ENCODE measurements at regions not wholly inside any gene's neighbourhood (a gene's known extent, or its start where the extent isn't known, plus 50 kb on each side); places are given as distances from the start of the nearest gene placed in this dataset.
A peak's percentile ranks its signal among the peaks of the same experiment; 100 is the strongest.
"Not testable (repeated sequence)": the region's sequence is repeated elsewhere in the genome, so short reads cannot be mapped to it uniquely, and the experiment has no call there.

- in situ Hi-C loops (cut with MboI; ENCODE audit: low pct_unique_long_range_greater_than_20kb in 2 of 9, low sequenced_read_pairs in 9 of 9, unreplicated experiment in 9 of 9), result no loop called here
- H3K4me1 ChIP-seq (replicated peaks in 1 of 2), result no peaks in the 10 kb centered on the region
- no peak overlapping the region for H3K4me3 ChIP-seq
- no peak overlapping the region for H3K27ac ChIP-seq
- ATAC-seq (replicated peaks in 6 of 8), result no peak
Observed at GRCh38 chr2:182530636-182531035, 103.8 kb upstream of the PDE1A start.

GRCh38 chr2:182540252-182540651, 113.4 kb upstream of the PDE1A start:
- no peak for ATAC-seq (replicated peaks in 6 of 8)
- WGBS, 10 experiments, result 20 to 100% (median 62%) methylated on average over 1 of the region's 1 CpG; no CpG with 5 or more reads in 6 of the 10 experiments
- Histone ChIP-seq H3K4me1 (replicated peaks in 1 of 2) (no peaks in the 10 kb centered on the region), H3K4me3 (no peak overlapping the region), H3K27ac (no peak overlapping the region)
- in situ Hi-C loops (cut with MboI; ENCODE audit: low pct_unique_long_range_greater_than_20kb in 2 of 9, low sequenced_read_pairs in 9 of 9, unreplicated experiment in 9 of 9), result no loop called here

DNA sequence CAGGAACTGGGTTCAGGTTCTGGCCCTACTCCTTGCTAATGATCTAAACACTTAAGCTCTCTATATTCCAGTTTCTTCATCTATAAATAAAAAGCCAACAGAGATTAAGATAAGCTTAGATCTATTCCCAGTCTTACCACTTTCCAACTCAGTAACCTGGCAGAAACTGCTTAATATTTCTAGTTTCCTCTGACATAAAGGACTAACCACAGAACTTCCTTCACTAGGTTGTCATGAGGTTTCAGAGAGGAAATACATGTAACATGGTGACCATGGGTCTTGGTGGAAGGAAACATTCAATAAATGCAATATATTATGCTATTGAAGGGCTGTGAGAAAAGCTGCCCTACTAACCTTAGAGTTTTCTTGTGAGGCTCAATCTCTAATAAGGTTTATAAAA, 114.4 kb upstream of the PDE1A start:
- Histone ChIP-seq H3K4me1 (replicated peaks in 1 of 2) (no peaks in the 10 kb centered on the region), H3K27ac (no peak overlapping the region), H3K4me3 (no peak overlapping the region)
- in situ Hi-C loops (cut with MboI; ENCODE audit: low pct_unique_long_range_greater_than_20kb in 2 of 9, low sequenced_read_pairs in 9 of 9, unreplicated experiment in 9 of 9), result no loop called here
- no peak for ATAC-seq (replicated peaks in 6 of 8)

GRCh38 chr2:182542501-182543258, 115.8 kb upstream of the PDE1A start:
- WGBS, 10 experiments, result 68 to 97% (median 90%) methylated on average over 4 to 6 of the region's 6 CpGs; no CpG with 5 or more reads in 1 of the 10 experiments
- Histone ChIP-seq H3K4me3 (no peak overlapping the region), H3K4me1 (replicated peaks in 1 of 2) (no peaks in the 10 kb centered on the region), H3K27ac (no peak overlapping the region)
- no peak for ATAC-seq (replicated peaks in 6 of 8)
- in situ Hi-C loops (cut with MboI; ENCODE audit: low pct_unique_long_range_greater_than_20kb in 2 of 9, low sequenced_read_pairs in 9 of 9, unreplicated experiment in 9 of 9), result no loop called here

GRCh38 chr2:182543741-182544525, 117.1 kb upstream of the PDE1A start:
- Histone ChIP-seq H3K4me3 (no peak overlapping the region), H3K27ac (no peak overlapping the region), H3K4me1 (replicated peaks in 1 of 2) (peaks cover 0 to 3% of the 10 kb centered on the region in 2 donors)
- no peak for ATAC-seq (replicated peaks in 6 of 8)
- 31 to 100% (median 85%) methylated on average over 1 to 3 of the region's 3 CpGs for WGBS, 10 experiments
- in situ Hi-C loops (cut with MboI; ENCODE audit: low pct_unique_long_range_greater_than_20kb in 2 of 9, low sequenced_read_pairs in 9 of 9, unreplicated experiment in 9 of 9), result no loop called here

GRCh38 chr2:182545420-182546167, 118.8 kb upstream of the PDE1A start:
- Histone ChIP-seq H3K4me1 (replicated peaks in 1 of 2) (peaks cover 0 to 3% of the 10 kb centered on the region in 2 donors), H3K27ac (no peak overlapping the region), H3K4me3 (no peak overlapping the region)
- in situ Hi-C loops (cut with MboI; ENCODE audit: low pct_unique_long_range_greater_than_20kb in 2 of 9, low sequenced_read_pairs in 9 of 9, unreplicated experiment in 9 of 9), result no loop called here
- 57 to 100% (median 93%) methylated on average over 1 to 3 of the region's 3 CpGs for WGBS, 10 experiments
- peak in 1 of 8 experiments; percentile 19 for ATAC-seq (replicated peaks in 6 of 8)

DNA sequence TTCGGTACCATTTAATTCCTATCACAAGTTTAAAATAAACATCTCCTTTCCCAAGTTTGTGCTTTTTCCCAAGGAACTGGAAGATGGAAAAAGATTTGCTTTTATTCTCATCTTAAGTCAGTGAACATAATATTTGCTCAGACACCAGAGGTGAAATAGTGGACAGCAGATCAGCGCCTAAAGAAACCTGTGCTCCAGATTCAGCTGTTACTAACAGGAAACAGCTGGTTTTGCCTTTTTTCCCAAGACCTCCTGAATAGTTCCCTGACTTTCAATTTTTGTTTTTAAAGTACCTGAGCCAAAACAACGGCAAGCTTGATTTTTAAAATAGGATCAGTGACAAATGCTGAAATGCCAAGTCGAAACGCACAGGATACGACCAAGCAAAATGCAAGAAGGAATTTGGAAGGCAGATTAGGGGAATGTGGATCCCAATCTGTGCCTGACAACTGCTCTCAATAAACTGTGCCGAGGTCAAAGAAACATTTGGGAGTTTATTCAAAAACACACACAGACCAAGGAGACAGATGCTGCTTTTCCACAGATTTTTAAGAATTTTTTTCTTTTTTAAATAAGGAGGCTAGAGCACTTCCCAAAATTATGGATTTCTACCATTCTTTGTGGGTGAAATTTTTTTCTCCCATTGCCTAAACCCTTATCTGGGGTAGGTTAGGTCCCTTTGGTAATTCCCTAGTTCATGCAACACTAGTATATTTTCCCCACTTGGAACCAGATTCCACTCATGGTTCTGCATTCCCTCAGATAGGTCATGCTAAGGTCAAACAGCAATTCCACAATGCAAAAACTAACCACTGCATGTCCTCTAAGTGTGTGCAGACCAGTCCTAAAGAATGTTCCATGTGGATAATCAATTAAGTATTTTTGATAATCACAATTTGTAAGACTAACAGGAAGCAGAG, 121.5 kb upstream of the PDE1A start:
- peaks cover 0 to 7% of the 10 kb centered on the region in 2 donors for H3K4me1 ChIP-seq (replicated peaks in 1 of 2)
- in situ Hi-C loops (cut with MboI; ENCODE audit: low pct_unique_long_range_greater_than_20kb in 2 of 9, low sequenced_read_pairs in 9 of 9, unreplicated experiment in 9 of 9), result no loop called here
- WGBS, 10 experiments, result 22 to 79% (median 65%) methylated on average over 2 to 7 of the region's 7 CpGs
- H3K27ac ChIP-seq, result no peak overlapping the region
- ATAC-seq (replicated peaks in 6 of 8), result no peak
- no peak overlapping the region for H3K4me3 ChIP-seq

GRCh38 chr2:182550234-182550633, 123.4 kb upstream of the PDE1A start:
- peaks cover 0 to 7% of the 10 kb centered on the region in 2 donors for H3K4me1 ChIP-seq (replicated peaks in 1 of 2)
- WGBS, 10 experiments, result 22 to 100% (median 86%) methylated on average over 1 to 4 of the region's 4 CpGs; no CpG with 5 or more reads in 1 of the 10 experiments
- in situ Hi-C loops (cut with MboI; ENCODE audit: low pct_unique_long_range_greater_than_20kb in 2 of 9, low sequenced_read_pairs in 9 of 9, unreplicated experiment in 9 of 9), result no loop called here
- no peak overlapping the region for H3K4me3 ChIP-seq
- H3K27ac ChIP-seq, result no peak overlapping the region
- ATAC-seq (replicated peaks in 6 of 8), result no peak

- H3K27ac ChIP-seq; H3K4me1 ChIP-seq (replicated peaks in 1 of 2); H3K4me3 ChIP-seq; in situ Hi-C loops (cut with MboI; ENCODE audit: low pct_unique_long_range_greater_than_20kb in 2 of 9, low sequenced_read_pairs in 9 of 9, unreplicated experiment in 9 of 9): not testable (repeated sequence)
- peak in 5 of 8 experiments; percentile 35 to 80 (median 68) for ATAC-seq (replicated peaks in 6 of 8)
- WGBS, 10 experiments, result 53 to 100% (median 90%) methylated on average over 1 to 3 of the region's 5 CpGs; no CpG with 5 or more reads in 3 of the 10 experiments
Observed at GRCh38 chr2:182552232-182552631, 125.4 kb upstream of the PDE1A start.

GRCh38 chr2:182552785-182553184, 125.9 kb upstream of the PDE1A start:
- WGBS, 10 experiments, result 68 to 92% (median 81%) methylated on average over 2 to 6 of the region's 16 CpGs; no CpG with 5 or more reads in 6 of the 10 experiments
- ATAC-seq (replicated peaks in 6 of 8); H3K4me3 ChIP-seq; H3K4me1 ChIP-seq (replicated peaks in 1 of 2); H3K27ac ChIP-seq; in situ Hi-C loops (cut with MboI; ENCODE audit: low pct_unique_long_range_greater_than_20kb in 2 of 9, low sequenced_read_pairs in 9 of 9, unreplicated experiment in 9 of 9): not testable (repeated sequence)

- WGBS, 10 experiments, result 17 to 100% (median 84%) methylated on average over 1 to 2 of the region's 2 CpGs; no CpG with 5 or more reads in 1 of the 10 experiments
- in situ Hi-C loops (cut with MboI; ENCODE audit: low pct_unique_long_range_greater_than_20kb in 2 of 9, low sequenced_read_pairs in 9 of 9, unreplicated experiment in 9 of 9), result no loop called here
Observed at GRCh38 chr2:182553483-182553882, 126.6 kb upstream of the PDE1A start.

GRCh38 chr2:182554950-182555349, 128.1 kb upstream of the PDE1A start:
- peak in 1 of 8 experiments; percentile 12 for ATAC-seq (replicated peaks in 6 of 8)
- no peak overlapping the region for H3K27ac ChIP-seq
- in situ Hi-C loops (cut with MboI; ENCODE audit: low pct_unique_long_range_greater_than_20kb in 2 of 9, low sequenced_read_pairs in 9 of 9, unreplicated experiment in 9 of 9), result no loop called here
- H3K4me3 ChIP-seq, result no peak overlapping the region
- H3K4me1 ChIP-seq (replicated peaks in 1 of 2), result peaks cover 2 to 4% of the 10 kb centered on the region in 2 donors
- 45 to 100% (median 93%) methylated on average over 1 to 4 of the region's 4 CpGs for WGBS, 10 experiments

More at GRCh38 chr2:182553483-182553882, 126.6 kb upstream of the PDE1A start:
- no peak overlapping the region for H3K4me3 ChIP-seq
- H3K4me1 ChIP-seq (replicated peaks in 1 of 2), result peaks cover 2 to 6% of the 10 kb centered on the region in 2 donors
- H3K27ac ChIP-seq, result no peak overlapping the region
- ATAC-seq (replicated peaks in 6 of 8), result peak in 2 of 8 experiments; percentile 27 to 28
